HepG2 (cell line): ENCODE measurements at regions not wholly inside any gene's neighbourhood (a gene's known extent, or its start where the extent isn't known, plus 50 kb on each side); places are given as distances from the start of the nearest gene placed in this dataset.

Experiments used
- CTCF ChIP-seq: sonication (generic); formaldehyde crosslinking; IDR thresholded peaks from 2 replicates; pipeline ENCODE4 v1.5.0; 2020; ENCODE audit warnings: mild to moderate bottlenecking, missing genetic modification reagents, moderate library complexity
- DNMT1 ChIP-seq: sonication (generic); formaldehyde crosslinking; IDR thresholded peaks from 2 replicates; pipeline ENCODE4 v1.5.1; 2020; ENCODE audit warnings: mild to moderate bottlenecking, missing genetic modification reagents
- FOXP1 ChIP-seq, 2 experiments: fragments of 450-650 bp in 1 of 2; IDR thresholded peaks; 2 replicates each; pipeline ENCODE4 v1.6.1; 2017 to 2018; ENCODE audit warnings: antibody characterized with exemption in 1 of 2
- MNT ChIP-seq: fragments of 450-650 bp; IDR thresholded peaks from 2 replicates; pipeline ENCODE4 v1.6.1; 2016
- MXD1 ChIP-seq: sonication (generic); formaldehyde crosslinking; IDR thresholded peaks from 2 replicates; pipeline ENCODE4 v1.4.0; 2020; ENCODE audit warnings: mild to moderate bottlenecking, missing genetic modification reagents
- PBX2 ChIP-seq: IDR thresholded peaks from 2 replicates; pipeline ENCODE4 v1.6.1; 2016; ENCODE audit warnings: control low read depth
- REL ChIP-seq: sonication (generic); formaldehyde crosslinking; conservative IDR thresholded peaks from 2 replicates; pipeline ENCODE4 v1.8.0; 2022; ENCODE audit warnings: mild to moderate bottlenecking, missing genetic modification reagents, moderate library complexity
- SMARCE1 ChIP-seq: fragments of 450-650 bp; IDR thresholded peaks from 2 replicates; pipeline ENCODE4 v1.6.1; 2017; ENCODE audit warnings: borderline replicate concordance
- SYNCRIP ChIP-seq: fragments of 200-400 bp; formaldehyde crosslinking; IDR thresholded peaks from 2 replicates; pipeline ENCODE4 v1.6.1; 2018; ENCODE audit warnings: mild to moderate bottlenecking, low read depth, low read length; ENCODE audit not compliant: insufficient read depth
- ZNF12 ChIP-seq: sonication (generic); formaldehyde crosslinking; IDR thresholded peaks from 2 replicates; pipeline ENCODE4 v1.5.0; 2020; ENCODE audit warnings: missing genetic modification reagents
- ZNF512B ChIP-seq: sonication (generic); formaldehyde crosslinking; IDR thresholded peaks from 2 replicates; pipeline ENCODE4 v1.5.1; 2020; ENCODE audit warnings: missing genetic modification reagents, mild to moderate bottlenecking, borderline replicate concordance
- ZNF672 ChIP-seq: sonication (generic); formaldehyde crosslinking; IDR thresholded peaks from 2 replicates; pipeline ENCODE4 v1.8.1; 2022; ENCODE audit warnings: missing genetic modification reagents

- peak; percentile 11; the same call in 1 of the 2 replicates for TF ChIP-seq MNT
- TF ChIP-seq REL: no peak
- TF ChIP-seq ZNF672 (CRISPR knock-in tag): no peak
- TF ChIP-seq ZNF12 (CRISPR knock-in tag): no peak
- TF ChIP-seq MXD1 (CRISPR knock-in tag): no peak
- no peak for TF ChIP-seq ZNF512B (CRISPR knock-in tag)
- TF ChIP-seq FOXP1 (IDR thresholded peaks at IDR 0.05): peak; percentile 14; the same call in 1 of the 2 replicates
- TF ChIP-seq FOXP1 (CRISPR knock-in tag; IDR thresholded peaks at IDR 0.05): no peak
- TF ChIP-seq SMARCE1: no peak
- TF ChIP-seq SYNCRIP: no peak
- TF ChIP-seq CTCF (CRISPR knock-in tag): no peak
- no peak for TF ChIP-seq DNMT1 (CRISPR knock-in tag)
- no peak for TF ChIP-seq PBX2
- TF ChIP-seq, all 625 proteins: peak for 13
Observed at GRCh38 chr16:88192601-88193000, 190.2 kb upstream of the ZNF469 start (continued).
